ENCODE measurements at regions not wholly inside any gene's neighbourhood (a gene's known extent, or its start where the extent isn't known, plus 50 kb on each side); places are given as distances from the start of the nearest gene placed in this dataset.
"Not testable (repeated sequence)": the region's sequence is repeated elsewhere in the genome, so short reads cannot be mapped to it uniquely, and the experiment has no call there.

DNA sequence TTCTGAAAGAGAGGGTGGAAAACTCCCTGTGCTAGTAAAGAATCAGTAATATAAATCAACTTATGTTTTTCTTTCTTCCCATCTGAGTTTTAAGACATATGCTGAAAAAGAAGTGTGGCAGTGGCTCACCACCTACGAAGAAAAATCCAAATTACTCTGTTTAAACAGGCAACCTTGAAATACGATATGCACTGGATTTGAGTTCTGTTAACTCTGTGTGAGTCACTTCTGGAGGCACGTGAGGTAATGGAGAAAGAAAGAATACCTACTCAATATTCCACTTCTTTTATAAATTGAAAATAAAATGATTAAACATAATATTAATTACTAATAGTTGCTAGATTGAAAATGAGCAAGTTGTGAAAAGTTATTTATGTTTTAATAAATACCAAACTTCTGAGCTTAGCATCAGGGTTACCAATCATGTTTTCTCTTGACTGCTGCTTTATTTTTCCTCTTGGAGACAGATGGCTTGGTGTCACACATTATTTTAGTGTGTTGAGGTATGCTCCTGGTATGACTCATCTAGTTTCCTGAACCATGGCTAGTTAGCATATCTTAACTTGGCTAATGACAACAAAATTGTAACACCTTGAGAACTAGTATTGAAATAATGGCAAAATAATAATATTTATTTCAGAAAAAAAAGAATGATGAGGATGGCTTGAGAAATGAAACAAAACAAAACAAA is 1705.5 kb upstream of the PIK3C3 start:
- in situ Hi-C loops (cut with HindIII; ENCODE audit: low sequenced_read_pairs) = no loop called here

DNA sequence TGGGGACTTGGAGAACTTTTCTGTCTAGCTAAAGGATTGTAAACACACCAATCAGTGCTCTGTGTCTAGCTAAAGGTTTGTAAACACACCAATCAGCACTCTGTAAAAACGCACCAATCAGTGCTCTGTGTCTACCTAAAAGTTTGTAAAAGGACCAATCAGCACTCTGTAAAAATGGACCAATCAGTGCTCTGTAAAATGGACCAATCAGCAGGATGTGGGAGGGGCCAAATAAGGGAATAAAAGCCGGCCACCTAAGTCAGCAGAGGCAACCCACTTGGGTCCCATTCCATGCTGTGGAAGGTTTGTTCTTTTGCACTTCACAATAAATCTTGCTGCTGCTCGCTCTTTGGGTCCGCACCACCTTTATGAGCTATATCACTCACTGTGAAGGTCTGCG is 1709.4 kb upstream of the PIK3C3 start:
- in situ Hi-C loops (cut with HindIII; ENCODE audit: low sequenced_read_pairs) = not testable (repeated sequence)

DNA sequence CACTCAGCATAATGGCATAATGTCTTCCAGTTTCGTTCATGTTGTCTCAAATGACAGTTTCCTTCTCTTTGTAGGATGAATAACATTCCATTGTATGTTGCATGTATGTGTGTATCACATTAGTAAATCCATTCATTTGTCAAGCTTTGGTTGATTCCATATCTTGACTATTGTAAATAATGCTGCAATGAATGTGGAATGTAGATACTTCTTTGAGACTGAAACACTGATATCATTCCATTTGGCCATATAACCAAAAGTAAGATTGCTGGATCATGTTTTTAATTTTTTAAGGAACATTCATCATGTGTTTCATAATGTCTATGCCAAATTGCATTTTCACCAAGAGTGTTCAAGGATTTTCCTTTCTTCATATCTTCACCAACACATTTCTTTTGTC is 1711.4 kb upstream of the PIK3C3 start:
- in situ Hi-C loops (cut with HindIII; ENCODE audit: low sequenced_read_pairs) = no loop called here

DNA sequence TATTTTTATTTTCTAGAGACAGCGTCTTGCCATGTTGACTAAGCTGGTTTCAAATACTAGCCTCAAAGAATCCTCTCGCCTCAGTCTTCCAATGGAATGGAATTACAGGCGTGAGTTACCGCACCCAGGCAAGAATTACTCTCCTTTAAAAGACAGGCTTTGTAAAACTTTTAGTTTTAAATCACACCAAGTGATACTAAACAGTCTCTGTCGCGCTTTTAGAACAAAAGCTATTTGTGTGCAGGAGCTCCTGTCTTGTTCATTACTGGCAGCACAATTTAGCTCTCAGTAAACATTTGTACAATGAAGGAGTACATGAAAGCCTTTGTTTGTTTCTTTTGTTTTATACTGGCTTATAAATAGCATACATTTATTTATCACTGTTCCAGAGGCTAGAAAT is 1719.2 kb upstream of the PIK3C3 start:
- in situ Hi-C loops (cut with HindIII; ENCODE audit: low sequenced_read_pairs) = no loop called here

DNA sequence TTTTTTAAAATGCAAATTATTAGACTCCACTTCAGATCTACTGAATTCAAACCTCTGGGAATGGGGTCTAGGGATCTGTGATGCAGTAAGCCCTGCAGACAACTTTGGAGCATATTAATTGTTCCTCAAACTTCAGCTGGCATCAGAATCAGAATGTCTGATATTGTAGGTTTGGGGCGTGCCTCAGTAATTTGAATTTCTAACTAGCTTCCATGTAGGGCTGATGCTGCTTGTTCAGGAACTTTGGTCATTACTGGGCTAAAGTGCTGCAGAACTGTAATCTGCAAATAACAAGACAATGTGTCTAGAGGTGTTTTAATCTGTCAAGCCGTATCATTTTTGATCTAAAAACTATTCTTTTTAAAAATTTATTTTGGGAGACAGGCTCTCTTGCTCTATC is 1719.7 kb upstream of the PIK3C3 start:
- in situ Hi-C loops (cut with HindIII; ENCODE audit: low sequenced_read_pairs) = no loop called here

DNA sequence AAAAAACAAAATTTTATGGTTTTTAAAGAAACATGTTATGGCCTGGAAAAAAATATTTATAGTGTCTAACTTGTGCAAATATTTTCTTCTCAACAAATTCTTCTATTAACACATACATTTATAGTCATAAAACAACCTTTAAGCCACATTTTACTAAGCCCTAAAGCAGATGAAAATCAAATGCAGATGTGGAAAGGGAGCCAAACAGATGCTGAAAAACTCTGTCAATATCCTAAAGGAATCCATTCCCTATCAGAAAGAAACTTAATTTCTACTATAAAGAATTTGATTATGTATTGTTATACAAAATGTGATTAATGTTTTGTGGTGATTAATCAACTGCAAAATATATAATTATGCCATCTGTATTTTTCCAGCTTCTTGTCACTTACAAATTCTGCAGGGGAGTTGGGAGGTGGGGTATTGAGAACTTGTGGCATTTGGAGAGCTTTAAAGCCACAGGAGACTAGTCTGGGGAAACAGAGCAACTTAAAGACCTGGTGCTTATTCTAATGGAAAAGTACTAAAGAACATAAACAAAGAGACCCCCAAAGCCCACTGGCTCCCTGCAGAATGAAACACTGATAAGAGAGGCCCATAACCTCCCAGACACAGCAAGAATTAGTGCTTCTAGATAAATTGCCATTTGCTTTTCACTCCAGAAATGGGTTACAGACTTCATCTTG is 1721.0 kb upstream of the PIK3C3 start:
- in situ Hi-C loops (cut with HindIII; ENCODE audit: low sequenced_read_pairs) = no loop called here

DNA sequence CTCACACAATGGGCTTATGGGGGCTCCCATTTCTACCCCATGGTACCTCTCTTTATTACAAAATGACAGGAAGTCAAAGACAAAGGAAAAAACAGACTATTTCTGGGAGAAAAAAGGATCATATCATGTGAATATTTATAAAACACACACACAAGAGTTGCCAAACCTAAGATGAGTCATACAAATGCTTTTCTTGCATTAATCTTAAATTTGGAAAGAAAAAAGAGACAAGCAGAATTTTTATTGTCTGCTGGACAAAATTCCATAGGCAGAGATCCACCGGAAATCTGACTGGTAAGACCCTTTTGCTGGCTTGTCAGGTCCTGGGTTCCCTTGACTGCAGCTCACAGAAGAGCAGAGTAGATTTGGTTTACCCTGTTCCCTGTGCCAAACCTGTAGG is 1732.3 kb upstream of the PIK3C3 start:
- in situ Hi-C loops (cut with HindIII; ENCODE audit: low sequenced_read_pairs) = no loop called here

DNA sequence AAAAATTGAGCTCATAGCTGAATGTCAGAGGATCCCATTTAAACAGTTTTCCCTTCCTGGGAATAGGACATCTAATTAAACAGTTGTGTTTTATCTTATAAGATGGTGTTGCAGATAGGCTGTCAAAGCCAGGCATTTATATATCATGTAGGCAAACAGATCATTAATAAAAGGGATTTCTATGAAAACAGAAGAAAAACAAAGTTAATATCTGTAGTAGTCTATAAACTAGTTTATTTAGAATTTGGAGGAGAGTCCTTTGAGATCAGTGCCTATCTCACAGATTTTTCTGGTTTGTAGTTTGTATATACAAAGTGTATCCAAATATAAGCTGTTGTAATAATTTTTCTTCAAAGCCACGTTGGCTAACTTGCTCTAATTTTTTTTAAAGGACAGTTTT is 1738.2 kb upstream of the PIK3C3 start:
- in situ Hi-C loops (cut with HindIII; ENCODE audit: low sequenced_read_pairs) = no loop called here

DNA sequence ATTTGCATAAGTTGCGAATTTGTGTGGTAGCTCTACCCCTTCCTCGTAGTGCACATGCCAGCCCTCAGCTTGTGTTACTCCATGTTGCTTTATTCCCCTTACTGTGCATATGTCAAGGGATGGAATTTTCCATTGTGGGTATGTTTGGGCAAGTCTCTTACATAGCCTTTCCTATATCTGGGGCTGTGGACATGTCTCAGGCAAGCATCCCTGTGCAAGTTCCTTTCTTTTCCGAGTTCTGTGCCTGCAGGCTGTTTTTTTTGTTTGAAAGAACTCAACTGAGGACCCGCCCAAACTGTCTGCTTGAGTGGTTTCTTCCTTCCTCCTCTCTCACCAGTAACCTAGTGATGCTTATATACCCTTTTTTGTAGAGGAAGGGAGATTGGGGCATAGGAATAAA is 1739.1 kb upstream of the PIK3C3 start:
- in situ Hi-C loops (cut with HindIII; ENCODE audit: low sequenced_read_pairs) = no loop called here

DNA sequence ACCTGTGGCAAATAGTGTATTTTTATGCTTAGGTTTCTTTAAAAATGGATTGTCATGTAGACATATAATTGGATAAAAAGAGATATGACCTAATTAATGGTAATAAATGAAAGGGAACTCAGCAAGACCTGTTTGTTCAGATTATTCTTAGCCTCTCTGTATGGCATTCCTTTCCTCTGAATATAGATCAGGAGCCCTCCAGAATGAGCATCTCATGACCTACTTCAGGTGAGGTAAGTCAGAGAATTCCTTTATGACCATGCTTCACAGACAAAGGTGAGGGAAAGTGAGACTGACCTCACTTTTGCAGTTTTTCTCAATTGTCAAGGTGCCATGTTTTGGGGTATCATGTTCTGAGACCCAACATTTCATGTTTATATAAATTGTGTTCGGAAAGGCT is 1744.3 kb upstream of the PIK3C3 start:
- in situ Hi-C loops (cut with HindIII; ENCODE audit: low sequenced_read_pairs) = no loop called here

DNA sequence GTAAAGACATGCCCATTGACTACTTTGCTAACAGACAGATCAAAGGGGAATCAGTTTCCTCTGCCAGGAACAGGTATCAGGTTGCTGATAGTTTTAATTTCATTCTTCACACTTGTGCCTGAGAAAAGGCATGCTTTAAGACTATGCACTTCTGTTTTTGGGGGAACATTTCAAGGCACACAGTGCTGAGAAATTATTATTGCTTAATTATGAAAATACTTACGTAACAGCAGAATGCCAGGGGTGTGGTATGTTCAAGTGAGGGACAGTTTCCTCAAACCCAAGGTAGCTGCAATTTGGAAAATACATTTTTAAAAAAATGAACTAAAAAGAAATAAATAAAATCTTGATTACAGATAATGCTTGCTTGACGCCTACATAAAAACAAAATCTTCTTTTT is 1746.1 kb upstream of the PIK3C3 start:
- in situ Hi-C loops (cut with HindIII; ENCODE audit: low sequenced_read_pairs) = no loop called here

DNA sequence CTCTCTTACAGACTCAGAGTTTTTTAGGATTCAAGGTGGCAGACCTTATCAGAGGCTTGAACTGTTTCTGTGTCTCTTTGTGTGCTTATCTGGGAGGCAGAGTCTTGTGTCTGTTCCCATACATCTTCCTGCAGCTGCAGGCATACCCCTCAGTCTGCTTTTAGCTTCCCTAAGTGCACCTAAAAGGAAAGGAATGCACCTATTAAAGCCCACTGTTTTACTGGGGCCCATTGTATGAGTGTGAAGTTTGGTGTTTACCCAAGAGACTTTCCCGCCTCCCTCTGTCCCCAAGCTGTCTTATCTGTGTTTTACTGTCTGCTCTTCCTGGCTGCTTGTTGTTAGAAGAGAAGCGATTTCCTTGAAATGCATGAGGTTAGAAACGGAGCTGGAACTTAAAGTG is 1757.3 kb upstream of the PIK3C3 start:
- in situ Hi-C loops (cut with HindIII; ENCODE audit: low sequenced_read_pairs) = no loop called here

DNA sequence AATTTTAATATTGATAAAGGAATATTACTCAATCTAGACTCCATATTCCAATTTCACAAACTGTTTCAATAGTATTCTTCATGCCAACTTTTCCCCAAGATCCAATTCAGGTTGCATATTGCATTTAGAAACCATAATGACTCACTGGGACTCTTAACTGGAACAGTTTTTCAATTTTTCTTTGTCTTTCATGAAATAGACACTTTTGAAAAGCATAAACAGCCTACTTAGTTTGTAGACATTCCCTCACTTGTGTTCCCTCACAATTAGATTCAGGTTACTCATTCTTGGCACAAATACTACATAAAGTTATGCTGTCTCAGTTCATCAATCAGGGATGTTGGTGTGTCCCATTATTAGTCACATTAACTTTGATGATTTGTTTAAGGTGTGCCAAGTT is 1768.4 kb upstream of the PIK3C3 start:
- in situ Hi-C loops (cut with HindIII; ENCODE audit: low sequenced_read_pairs) = no loop called here

DNA sequence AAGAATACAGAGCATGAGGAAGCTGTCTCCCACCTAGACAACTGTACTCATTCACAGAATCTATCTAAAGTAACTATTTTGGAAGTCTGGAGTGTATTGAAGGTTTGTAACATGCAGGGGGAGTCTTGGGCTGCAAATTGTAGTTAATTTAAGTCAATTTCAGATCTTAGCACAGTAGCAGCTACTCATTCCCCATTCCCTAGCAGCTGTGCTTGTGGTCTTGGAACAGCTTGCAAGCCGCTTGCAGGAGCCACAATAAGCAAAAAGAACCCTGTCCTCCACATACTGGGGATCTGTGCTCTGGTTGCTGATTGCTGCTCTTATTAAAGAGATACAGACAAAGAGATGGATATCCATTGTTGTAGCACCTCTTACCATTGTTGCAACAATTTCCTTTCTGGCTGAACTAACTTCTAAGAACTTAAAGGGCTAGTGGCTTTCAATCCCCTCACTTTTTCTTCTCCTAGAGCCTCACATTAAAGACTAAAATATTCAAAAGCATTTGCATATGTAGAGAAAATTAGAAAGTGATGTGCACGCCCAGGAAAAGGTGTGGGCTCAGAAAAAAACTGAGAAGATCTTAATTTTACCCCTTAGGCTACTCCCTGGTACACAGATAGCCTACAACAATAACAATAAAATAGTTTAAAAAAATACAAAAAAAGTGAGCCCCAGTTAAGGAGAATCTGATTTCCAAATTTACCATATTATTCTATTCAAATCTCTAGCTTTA is 1775.1 kb upstream of the PIK3C3 start:
- in situ Hi-C loops (cut with HindIII; ENCODE audit: low sequenced_read_pairs) = no loop called here

DNA sequence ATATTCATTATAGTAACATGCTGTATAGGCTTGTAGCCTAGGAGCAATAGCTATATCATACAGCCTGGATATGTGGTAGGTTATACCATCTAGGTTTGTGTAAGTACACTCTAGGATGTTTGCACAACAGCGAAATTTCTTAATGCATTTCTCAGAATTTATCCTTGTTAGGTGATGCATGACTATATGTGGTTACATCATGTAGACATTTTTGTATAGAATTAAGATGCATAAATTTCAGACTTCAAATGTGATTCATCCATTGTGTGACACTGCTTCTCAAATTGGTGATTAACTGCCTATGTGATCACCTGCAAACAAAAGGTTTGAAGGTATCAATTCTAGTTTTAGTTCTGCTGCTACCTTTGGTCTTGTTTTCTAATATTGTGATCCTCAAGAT is 1787.0 kb upstream of the PIK3C3 start:
- in situ Hi-C loops (cut with HindIII; ENCODE audit: low sequenced_read_pairs) = no loop called here

DNA sequence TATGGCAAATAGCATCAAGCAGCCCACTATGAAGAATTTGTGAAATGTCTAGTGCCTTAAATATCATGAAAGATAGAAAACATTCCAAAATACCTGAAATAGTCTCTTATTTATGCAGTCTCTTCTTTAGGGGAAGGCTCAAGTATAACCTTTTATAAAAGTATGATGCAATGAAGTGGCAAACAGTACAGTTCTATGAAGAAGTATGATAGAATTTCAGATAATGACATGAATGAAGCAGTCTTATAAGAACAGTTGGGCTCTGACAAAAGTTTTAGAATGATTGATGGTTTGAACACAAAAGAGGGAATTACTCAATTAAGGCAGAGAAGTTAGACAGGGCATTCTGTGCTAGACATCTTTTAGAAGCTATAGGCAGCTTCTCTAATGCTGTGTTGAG is 1791.8 kb upstream of the PIK3C3 start:
- in situ Hi-C loops (cut with HindIII; ENCODE audit: low sequenced_read_pairs) = no loop called here

DNA sequence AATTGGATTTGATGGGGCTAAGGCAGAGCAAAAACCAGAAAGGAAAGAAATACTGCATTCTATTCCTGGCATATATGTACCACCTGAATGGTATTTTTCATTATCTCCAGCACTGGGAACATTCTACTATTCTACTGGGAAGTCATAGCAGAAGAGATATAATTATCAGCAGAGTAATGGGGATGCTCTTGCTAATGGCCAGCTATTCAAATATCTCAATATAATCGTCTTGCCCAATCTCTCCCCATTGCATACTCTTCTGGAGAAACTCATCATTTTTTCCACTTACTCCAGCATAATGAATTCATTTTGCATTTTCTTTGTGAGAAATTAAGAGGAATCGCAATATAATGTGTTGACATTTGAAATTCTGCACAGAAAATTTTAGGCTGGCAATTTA is 1794.7 kb upstream of the PIK3C3 start:
- in situ Hi-C loops (cut with HindIII; ENCODE audit: low sequenced_read_pairs) = no loop called here

DNA sequence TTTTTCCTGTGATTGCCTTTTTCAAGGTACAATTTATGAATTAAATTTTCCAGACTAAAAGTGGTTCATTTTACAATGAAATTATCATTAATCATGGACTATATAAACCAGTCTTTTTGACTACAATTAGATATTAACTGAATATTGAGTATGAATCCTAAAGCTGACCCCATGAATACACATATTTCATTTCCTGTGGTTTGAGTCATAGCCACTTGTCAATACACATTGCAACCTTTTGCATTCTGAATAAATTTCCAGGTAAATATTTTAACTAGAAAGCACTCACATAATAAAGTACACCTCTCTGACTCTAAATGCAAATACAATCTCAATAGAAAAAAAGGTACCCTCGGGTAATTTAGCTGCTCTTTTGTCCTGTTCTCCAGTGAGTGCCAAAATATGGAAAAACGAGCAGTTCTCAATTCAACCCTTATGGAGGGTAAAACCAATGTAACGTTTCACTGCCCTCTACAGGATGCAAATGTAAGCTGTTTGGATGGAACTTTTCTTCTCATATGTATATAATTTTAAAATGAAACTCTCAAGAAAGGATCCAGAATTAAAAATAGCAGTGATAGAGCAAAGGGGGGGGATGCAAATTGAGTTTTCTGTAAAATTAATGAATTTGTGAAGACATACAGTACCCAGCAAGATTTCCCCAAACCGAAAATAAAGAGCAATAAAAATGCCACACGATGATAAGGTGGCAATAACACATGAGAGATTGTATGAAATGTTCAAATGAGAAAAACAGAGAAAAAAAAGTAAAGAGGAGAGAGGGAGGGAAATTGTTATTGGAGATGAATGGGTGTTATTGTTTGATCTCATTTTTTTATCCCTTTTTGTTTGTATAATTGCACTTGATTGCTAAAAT is 1795.7 kb upstream of the PIK3C3 start:
- in situ Hi-C loops (cut with HindIII; ENCODE audit: low sequenced_read_pairs) = no loop called here

DNA sequence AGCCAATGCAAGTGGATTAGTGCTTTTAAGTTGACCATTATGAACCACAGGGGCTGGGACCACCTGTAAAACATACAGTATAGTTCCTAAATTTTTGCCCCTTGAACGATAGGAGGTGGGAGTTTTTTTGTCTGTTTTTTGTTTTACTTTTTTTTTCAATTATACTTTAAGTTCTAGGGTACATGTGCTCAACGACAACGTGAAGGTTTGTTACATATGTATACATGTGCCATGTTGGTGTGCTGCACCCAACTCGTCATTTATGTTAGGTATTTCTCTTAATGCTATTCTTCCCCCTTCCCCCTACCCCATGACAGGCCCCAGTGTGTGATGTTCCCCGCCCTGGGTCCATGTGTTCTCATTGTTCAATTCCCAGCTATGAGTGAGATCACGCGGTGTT is 1797.9 kb upstream of the PIK3C3 start:
- in situ Hi-C loops (cut with HindIII; ENCODE audit: low sequenced_read_pairs) = no loop called here

DNA sequence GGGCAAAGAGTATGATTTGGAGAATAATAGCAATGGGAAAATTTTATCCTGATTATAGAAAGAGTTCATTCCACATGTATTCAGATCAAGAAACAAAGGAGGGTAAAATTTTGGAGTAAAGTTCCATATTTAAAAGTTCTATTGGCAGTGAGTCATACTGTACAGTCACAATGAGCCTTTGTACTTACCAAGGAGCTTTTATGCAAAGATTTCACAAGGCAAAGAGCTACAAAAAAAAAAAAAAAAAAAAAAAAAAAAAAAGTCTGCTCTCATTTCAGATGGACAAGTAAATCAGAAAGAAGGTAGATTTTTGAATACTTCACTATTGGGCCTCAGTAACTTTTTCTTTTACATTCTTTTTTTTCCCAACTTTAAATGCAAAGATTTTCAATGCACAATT is 1802.2 kb upstream of the PIK3C3 start:
- in situ Hi-C loops (cut with HindIII; ENCODE audit: low sequenced_read_pairs) = no loop called here

DNA sequence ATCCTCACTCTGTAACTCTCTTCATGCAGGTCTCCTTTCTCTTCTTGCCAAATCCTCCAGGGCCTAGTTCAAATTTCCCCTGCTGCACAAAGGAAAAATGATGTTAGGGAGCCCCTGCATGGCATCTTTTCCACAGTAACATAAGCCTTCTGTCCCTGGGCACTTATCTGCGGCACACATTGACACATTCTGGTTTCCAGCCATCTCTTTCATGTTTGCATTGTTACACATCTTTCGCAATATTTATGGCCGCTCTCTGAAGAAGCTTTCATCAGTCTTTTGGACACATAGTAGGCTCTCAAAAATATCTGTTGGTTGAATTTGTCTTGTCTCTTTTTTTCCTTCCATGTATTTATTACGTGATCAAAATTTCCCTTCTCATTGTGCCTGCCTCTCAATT is 1806.1 kb upstream of the PIK3C3 start:
- in situ Hi-C loops (cut with HindIII; ENCODE audit: low sequenced_read_pairs) = no loop called here

Measured in DLD1 (cell line).